Dermis blood vessel endothelial cell (primary cell): ENCODE measurements at regions not wholly inside any gene's neighbourhood (a gene's known extent, or its start where the extent isn't known, plus 50 kb on each side); places are given as distances from the start of the nearest gene placed in this dataset.
"Not testable (repeated sequence)": the region's sequence is repeated elsewhere in the genome, so short reads cannot be mapped to it uniquely, and the experiment has no call there.

Experiments
- DNase-seq: peaks from one replicate; pipeline ENCODE4 v3.0.0; 2010

- DNase-seq = no peak
Measured at GRCh38 chr5:17989567-17990563, 355.6 kb downstream of the TAF11L14 start.

- DNase-seq = no peak
Measured at GRCh38 chr5:17991775-17992174, 357.5 kb downstream of the TAF11L14 start.

- no peak for DNase-seq
Measured at GRCh38 chr5:17992291-17992690, 358.0 kb downstream of the TAF11L14 start.

GRCh38 chr5:17995997-17996396, 361.7 kb downstream of the TAF11L14 start:
- no peak for DNase-seq

- DNase-seq = no peak
Measured at GRCh38 chr5:17999858-18000257, 365.6 kb downstream of the TAF11L14 start.

- DNase-seq = no peak
Measured at GRCh38 chr5:18000744-18001143, 366.5 kb downstream of the TAF11L14 start.

GRCh38 chr5:18003312-18003711, 369.1 kb downstream of the TAF11L14 start:
- no peak for DNase-seq

- no peak for DNase-seq
Measured at GRCh38 chr5:18003784-18004183, 369.5 kb downstream of the TAF11L14 start.

- DNase-seq = not testable (repeated sequence)
Measured at GRCh38 chr5:18006235-18006634, 372.0 kb downstream of the TAF11L14 start.

- DNase-seq = no peak
Measured at GRCh38 chr5:18008940-18009339, 374.7 kb downstream of the TAF11L14 start.

- DNase-seq = no peak
Measured at GRCh38 chr5:18010053-18010452, 375.8 kb downstream of the TAF11L14 start.

GRCh38 chr5:18018472-18018871, 384.2 kb downstream of the TAF11L14 start:
- no peak for DNase-seq

GRCh38 chr5:18023275-18023674, 389.0 kb downstream of the TAF11L14 start:
- no peak for DNase-seq

- DNase-seq = no peak
Measured at GRCh38 chr5:18023986-18024385, 389.7 kb downstream of the TAF11L14 start.

- no peak for DNase-seq
Measured at GRCh38 chr5:18024542-18024941, 390.3 kb downstream of the TAF11L14 start.

GRCh38 chr5:18027241-18027867, 393.1 kb downstream of the TAF11L14 start:
- DNase-seq = no peak

- DNase-seq = no peak
Measured at GRCh38 chr5:18028036-18028435, 393.8 kb downstream of the TAF11L14 start.

GRCh38 chr5:18032744-18033143, 398.5 kb downstream of the TAF11L14 start:
- no peak for DNase-seq

GRCh38 chr5:18036531-18036930, 402.3 kb downstream of the TAF11L14 start:
- DNase-seq = no peak

GRCh38 chr5:18037718-18038117, 403.5 kb downstream of the TAF11L14 start:
- no peak for DNase-seq

- no peak for DNase-seq
Measured at GRCh38 chr5:18043344-18043743, 409.1 kb downstream of the TAF11L14 start.

- no peak for DNase-seq
Measured at GRCh38 chr5:18048449-18048848, 414.2 kb downstream of the TAF11L14 start.

- DNase-seq = no peak
Measured at GRCh38 chr5:18050345-18050744, 416.1 kb downstream of the TAF11L14 start.

GRCh38 chr5:18050776-18051175, 416.5 kb downstream of the TAF11L14 start:
- no peak for DNase-seq
